Muscle layer of colon (tissue), 2 donors: ENCODE measurements at regions not wholly inside any gene's neighbourhood (a gene's known extent, or its start where the extent isn't known, plus 50 kb on each side); places are given as distances from the start of the nearest gene placed in this dataset.
"Not testable (repeated sequence)": the region's sequence is repeated elsewhere in the genome, so short reads cannot be mapped to it uniquely, and the experiment has no call there.

ENCODE experiments used
- H3K27ac ChIP-seq: one replicate; pipeline ENCODE4 v1.7.0; 2013; ENCODE audit warnings: low read depth, mild to moderate bottlenecking, low read length, moderate library complexity
- H3K27me3 ChIP-seq, 2 donors: one replicate each; pipeline ENCODE4 v1.7.0; 2013; ENCODE audit warnings: low read length in 2 of 2, mild to moderate bottlenecking in 2 of 2; ENCODE audit not compliant: insufficient read depth in 2 of 2, control insufficient read depth in 1 of 2
- H3K36me3 ChIP-seq: one replicate; pipeline ENCODE4 v1.7.0; 2013; ENCODE audit warnings: mild to moderate bottlenecking, low read length; ENCODE audit not compliant: insufficient read depth
- H3K4me1 ChIP-seq: one replicate; pipeline ENCODE4 v1.7.0; 2013; ENCODE audit warnings: mild to moderate bottlenecking, low read length; ENCODE audit not compliant: insufficient read depth
- H3K4me3 ChIP-seq, 2 donors: one replicate each; pipeline ENCODE4 v1.7.0; 2013; ENCODE audit warnings: low read length in 2 of 2, low read depth in 1 of 2, mild to moderate bottlenecking in 1 of 2, moderate library complexity in 1 of 2
- H3K9ac ChIP-seq: one replicate; pipeline ENCODE4 v1.7.0; 2013; ENCODE audit warnings: low read length
- H3K9me3 ChIP-seq: one replicate; pipeline ENCODE4 v1.7.0; 2013; ENCODE audit warnings: mild to moderate bottlenecking, low read length
- donor health status: abdominal sarcoma.
- donor health status: Adenocarcinoma of cecum.

DNA sequence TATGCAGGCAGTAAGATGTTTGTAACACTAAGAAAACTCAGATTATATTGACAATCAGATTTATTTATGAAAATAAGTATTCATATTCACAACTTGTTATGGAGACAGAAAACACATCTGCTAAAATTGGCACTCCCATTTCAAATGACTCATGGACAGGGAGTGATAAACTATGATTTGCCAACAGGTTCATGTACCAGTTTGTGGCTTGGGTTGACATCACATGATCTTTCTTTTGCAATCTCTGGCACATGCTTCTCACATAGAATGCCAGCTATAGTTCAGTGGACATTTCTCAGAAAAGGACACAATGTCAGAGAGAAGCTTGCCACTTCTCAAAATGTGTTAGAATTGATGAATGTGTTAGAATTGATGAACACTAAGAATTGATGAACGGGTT lies 663.2 kb upstream of the ANKRD30A start:
- Histone ChIP-seq H3K27ac (no peak overlapping the region), H3K4me3 (no peak overlapping the region), H3K4me1 (no peaks in the 10 kb centered on the region), H3K9ac (no peak overlapping the region), H3K9me3 (no peaks in the 10 kb centered on the region), H3K36me3 (no peaks in the 10 kb centered on the region), H3K27me3 (no peaks in the 10 kb centered on the region)

DNA sequence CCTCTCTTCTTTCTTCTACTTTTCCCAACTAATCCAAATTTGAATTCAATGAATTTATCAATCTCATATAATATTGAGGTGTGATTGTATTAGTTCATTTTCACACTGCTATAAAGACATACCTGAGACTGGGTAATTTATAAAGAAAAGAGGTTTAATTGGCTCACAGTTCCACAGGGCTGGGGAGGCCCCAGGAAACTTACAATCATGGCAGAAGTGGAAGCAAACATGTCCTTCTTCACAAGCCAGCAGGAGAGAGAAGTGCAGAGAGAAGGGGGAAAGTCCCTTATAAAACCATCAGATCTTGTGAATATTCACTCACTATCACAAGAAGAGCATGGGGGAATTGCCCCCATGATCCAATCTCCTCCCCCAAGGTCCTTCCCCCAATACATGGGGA lies 667.0 kb upstream of the ANKRD30A start:
- H3K4me3 ChIP-seq, H3K36me3 ChIP-seq, H3K27me3 ChIP-seq, H3K4me1 ChIP-seq, H3K27ac ChIP-seq, H3K9me3 ChIP-seq, H3K9ac ChIP-seq: not testable (repeated sequence)

DNA sequence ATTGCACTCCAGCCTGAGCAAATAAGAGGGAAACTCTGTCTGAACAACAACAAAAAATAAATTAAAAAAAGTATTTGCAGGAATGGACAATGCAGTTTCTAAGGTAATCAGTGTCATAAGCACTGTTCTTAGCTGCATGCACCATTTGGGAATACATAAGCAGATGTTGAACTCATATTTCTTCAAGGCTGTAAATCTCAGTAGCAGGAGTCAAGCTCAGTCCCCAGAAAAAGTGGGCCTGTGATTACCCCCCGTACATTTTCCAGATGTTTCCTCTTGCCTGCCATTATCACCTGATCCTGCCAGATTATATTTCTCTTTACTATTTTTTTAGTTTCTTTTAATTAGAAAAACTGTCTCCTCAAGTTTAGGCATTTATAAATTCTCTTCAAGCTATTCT lies 667.6 kb upstream of the ANKRD30A start:
- no peaks in the 10 kb centered on the region for H3K27me3 ChIP-seq
- no peak overlapping the region for H3K4me3 ChIP-seq
- H3K36me3 ChIP-seq, result no peaks in the 10 kb centered on the region
- no peaks in the 10 kb centered on the region for H3K4me1 ChIP-seq
- no peak overlapping the region for H3K9ac ChIP-seq
- H3K9me3 ChIP-seq, result no peaks in the 10 kb centered on the region
- H3K27ac ChIP-seq, result no peak overlapping the region

DNA sequence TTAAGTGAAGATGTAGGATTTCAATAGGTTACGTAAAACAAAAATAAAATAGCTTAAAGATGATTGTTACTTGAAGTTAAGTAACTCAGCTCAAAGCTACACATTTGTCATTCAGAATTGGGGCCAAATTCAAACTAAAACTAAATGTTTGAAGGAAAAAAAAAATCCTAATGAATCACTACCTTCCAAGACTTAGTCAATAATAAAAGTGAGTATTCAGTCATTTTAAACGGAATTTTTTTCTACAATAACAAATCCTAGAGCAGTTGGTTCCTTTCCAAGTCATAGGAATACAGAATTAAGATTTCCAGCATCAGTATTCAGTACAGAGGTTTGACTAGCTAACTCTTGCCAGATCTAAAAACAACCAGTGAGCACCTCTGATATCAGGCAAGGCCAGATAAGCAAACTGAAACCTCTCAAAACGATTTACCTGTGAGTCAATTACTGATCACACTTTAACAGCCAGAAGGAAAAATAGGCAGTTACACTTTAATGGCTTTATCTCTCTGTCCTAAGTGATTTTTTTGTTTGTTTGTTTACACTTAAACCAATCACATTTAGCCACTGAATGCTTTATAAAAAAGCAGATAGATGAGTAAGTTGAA lies 669.8 kb upstream of the ANKRD30A start:
- Histone ChIP-seq H3K9me3 (no peaks in the 10 kb centered on the region), H3K9ac (no peak overlapping the region), H3K4me3 (no peak overlapping the region)

DNA sequence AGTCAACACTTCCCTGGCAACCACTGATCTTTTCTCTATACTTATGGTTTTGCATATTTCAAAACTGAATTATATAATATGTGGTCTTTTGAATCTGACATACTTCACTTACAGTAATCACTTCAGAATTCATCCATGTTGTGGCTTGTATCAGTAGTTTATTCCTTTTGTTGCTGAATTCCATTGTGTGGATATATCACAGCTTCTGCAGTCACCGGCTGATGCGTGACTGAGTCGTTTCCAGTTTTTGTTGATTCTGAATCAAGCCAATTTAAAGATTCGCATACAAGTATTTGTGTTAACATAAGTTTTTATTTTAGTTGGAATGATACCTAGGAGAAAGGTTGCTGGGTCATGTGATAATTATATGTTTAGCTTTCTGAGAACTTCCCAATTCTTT lies 672.5 kb upstream of the ANKRD30A start:
- peaks cover 8% of the 10 kb centered on the region for H3K4me1 ChIP-seq
- H3K27ac ChIP-seq, result no peak overlapping the region
- H3K27me3 ChIP-seq, result no peaks in the 10 kb centered on the region
- no peaks in the 10 kb centered on the region for H3K9me3 ChIP-seq
- H3K9ac ChIP-seq, result no peak overlapping the region
- H3K36me3 ChIP-seq, result no peaks in the 10 kb centered on the region
- H3K4me3 ChIP-seq, result no peak overlapping the region

More for the DNA sequence above, 669.8 kb upstream of the ANKRD30A start:
- Histone ChIP-seq H3K27ac (no peak overlapping the region), H3K27me3 (no peaks in the 10 kb centered on the region), H3K4me1 (peaks cover 4% of the 10 kb centered on the region), H3K36me3 (no peaks in the 10 kb centered on the region)

DNA sequence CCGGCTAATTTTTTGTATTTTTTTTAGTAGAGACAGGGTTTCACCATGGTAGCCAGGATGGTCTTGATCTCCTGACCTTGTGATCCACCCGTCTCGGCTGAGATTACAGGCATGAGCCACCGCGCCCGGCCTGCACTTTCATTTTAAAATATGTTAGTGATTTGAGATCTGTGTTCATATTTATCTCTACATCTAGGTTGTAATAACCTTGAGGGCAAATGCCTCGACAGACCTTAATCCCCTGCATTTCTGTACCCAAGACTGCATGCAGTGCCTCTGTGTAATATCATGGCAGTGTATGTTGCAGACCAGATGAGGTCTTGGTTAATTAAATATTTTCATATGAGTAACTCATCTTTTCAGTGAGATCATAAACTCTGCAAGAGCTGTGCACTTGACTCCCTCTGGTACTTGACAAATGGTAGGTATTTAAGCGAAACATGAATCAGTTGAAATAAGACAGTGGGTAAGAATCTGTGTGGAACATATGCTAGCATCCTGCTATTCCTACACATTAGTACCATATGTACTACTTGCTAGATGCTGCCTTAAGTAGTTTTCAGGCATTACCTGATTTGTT lies 673.9 kb upstream of the ANKRD30A start:
- Histone ChIP-seq H3K9me3 (no peaks in the 10 kb centered on the region), H3K27me3 (no peaks in the 10 kb centered on the region), H3K9ac (no peak overlapping the region), H3K4me1 (peaks cover 8% of the 10 kb centered on the region), H3K4me3 (no peak overlapping the region), H3K36me3 (no peaks in the 10 kb centered on the region), H3K27ac (no peak overlapping the region)

DNA sequence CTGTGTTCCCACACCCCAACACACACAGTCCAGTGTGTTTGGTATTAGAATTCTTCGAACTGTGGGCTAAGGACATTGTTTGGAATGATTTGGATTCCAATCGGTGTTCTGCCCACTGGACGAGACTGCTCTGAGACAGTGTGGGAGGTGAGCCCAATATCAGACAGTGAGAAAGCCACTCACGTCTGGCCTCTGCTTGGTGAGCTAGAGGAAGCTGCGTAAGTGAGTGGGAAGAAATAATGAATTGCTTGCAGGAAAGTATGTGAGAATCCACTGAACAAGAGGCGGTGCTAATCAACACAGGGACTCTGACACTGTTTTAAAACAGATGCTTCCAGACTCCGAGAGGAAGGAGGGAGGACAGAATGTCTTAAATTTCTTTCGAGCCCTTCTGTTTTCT lies 675.0 kb upstream of the ANKRD30A start:
- Histone ChIP-seq H3K27ac (peak overlapping the region; percentile 14), H3K27me3 (no peaks in the 10 kb centered on the region), H3K36me3 (no peaks in the 10 kb centered on the region), H3K9me3 (no peaks in the 10 kb centered on the region), H3K9ac (no peak overlapping the region), H3K4me1 (peaks cover 8% of the 10 kb centered on the region), H3K4me3 (peak overlapping the region in 1 of 2 donors; percentile 1)

DNA sequence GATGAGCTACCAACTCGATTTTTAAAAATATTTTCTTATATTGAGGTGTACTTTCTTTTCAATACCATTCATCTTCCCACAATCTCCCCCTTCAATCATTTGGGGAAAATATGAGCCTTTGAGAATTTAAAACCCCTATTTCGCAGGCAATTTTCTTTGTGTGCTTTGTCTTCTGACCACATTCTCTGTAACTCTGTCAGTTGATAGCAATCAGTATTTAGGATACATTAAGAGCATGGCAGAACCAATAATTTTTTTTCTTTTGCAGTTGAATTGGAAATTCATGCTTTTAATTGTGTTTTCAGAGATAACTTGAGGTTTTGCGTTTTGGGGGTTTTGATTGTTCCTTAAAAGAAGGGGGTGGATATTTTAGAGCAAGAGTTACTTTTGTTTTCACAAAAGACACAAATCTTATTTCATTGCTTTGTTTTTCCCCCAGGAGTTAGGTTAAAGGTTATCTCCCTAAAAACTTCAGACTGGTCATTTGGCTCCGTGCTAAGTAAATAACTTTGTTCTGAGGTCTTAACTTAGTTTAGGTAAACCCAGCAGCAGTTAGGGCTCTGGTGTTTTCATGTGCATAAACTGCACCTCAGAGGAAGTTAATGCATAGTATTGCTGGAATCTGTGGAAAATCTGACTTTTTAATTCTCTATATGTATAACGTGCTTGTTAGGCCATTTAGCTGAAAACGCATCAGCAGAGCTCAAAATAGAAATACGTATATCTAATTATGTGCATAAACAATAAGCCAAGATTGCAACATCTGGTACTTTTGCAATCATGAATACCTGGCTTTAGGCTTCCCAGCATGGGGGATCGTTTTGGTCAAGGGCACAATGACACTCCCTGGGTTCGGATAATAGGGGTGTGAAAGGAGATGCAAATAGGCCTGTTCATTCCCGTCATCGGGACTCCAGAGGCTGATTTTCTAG lies 676.4 kb upstream of the ANKRD30A start:
- no peak overlapping the region for H3K27ac ChIP-seq
- no peaks in the 10 kb centered on the region for H3K36me3 ChIP-seq
- peaks cover 8% of the 10 kb centered on the region for H3K4me1 ChIP-seq
- H3K9ac ChIP-seq, result no peak overlapping the region
- no peaks in the 10 kb centered on the region for H3K27me3 ChIP-seq
- no peak overlapping the region for H3K4me3 ChIP-seq
- H3K9me3 ChIP-seq, result no peaks in the 10 kb centered on the region

DNA sequence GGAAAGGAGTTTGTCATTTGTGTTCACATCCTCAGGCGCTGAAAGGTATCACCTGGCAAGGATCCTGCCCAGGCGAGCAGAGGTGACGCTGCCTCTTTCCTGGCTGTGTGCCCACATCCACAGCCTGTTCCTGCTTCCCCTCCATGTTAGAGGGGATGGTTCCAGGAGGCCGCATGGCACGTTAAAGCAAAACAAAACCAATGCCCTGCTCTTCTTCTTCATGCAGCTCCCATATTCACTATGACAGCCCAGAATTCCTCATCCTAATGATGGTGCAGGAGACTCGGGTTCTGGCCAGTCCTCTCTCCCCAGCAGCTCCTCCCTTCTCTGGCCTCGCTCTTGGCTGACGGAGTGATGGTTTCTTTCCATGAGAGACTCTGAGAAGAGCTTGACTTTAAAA lies 678.5 kb upstream of the ANKRD30A start:
- Histone ChIP-seq H3K4me3 (no peak overlapping the region), H3K27ac (no peak overlapping the region), H3K27me3 (no peaks in the 10 kb centered on the region), H3K9me3 (no peaks in the 10 kb centered on the region), H3K9ac (no peak overlapping the region), H3K4me1 (peaks cover 8% of the 10 kb centered on the region), H3K36me3 (no peaks in the 10 kb centered on the region)

DNA sequence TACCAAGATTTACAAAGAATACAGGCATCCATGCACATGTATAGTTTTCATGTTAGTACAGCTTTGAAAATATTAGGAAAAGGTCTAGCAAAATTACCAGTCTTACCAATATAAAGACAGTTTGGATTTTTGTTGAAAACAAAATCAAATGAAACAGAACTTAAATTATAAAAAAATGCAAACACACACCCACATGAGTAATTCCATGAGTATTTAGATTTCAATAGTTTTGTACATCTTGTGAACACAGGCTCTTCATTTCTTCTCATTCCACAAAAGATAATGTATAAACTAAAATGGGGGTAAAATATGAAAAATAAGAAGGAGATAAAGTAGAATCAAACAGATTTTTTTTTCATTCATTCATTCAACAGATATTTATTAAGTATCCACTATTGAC lies 682.2 kb upstream of the ANKRD30A start:
- H3K4me1 ChIP-seq, result no peaks in the 10 kb centered on the region
- H3K27ac ChIP-seq, result no peak overlapping the region
- H3K4me3 ChIP-seq, result no peak overlapping the region
- H3K9ac ChIP-seq, result no peak overlapping the region
- no peaks in the 10 kb centered on the region for H3K27me3 ChIP-seq
- no peaks in the 10 kb centered on the region for H3K36me3 ChIP-seq
- H3K9me3 ChIP-seq, result no peaks in the 10 kb centered on the region

DNA sequence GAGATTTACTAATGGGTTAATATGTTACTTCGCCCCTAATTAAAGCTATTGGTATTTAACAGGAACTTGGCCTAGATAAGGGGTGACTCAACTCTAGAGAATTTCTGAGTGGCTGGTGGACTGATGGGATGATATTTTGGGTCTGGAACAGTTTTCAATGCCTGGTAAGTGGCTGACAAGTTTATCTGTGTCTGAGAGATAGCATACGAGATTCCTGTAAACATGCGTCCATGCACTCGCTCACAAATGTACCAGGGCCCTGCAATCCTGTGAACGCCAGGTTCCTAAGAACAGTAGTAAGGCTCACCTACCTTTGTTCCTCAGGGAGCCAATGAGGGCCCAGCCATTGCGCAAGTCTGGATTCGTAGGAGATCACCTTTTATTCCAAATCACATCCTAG lies 683.8 kb upstream of the ANKRD30A start:
- Histone ChIP-seq H3K9ac (no peak overlapping the region), H3K4me3 (no peak overlapping the region), H3K9me3 (no peaks in the 10 kb centered on the region), H3K4me1 (no peaks in the 10 kb centered on the region), H3K27me3 (no peaks in the 10 kb centered on the region), H3K27ac (no peak overlapping the region), H3K36me3 (no peaks in the 10 kb centered on the region)
